Cardiac muscle cell (in vitro differentiated cells and primary cell): ENCODE measurements at regions not wholly inside any gene's neighbourhood (a gene's known extent, or its start where the extent isn't known, plus 50 kb on each side); places are given as distances from the start of the nearest gene placed in this dataset.

Source experiments
- DNase-seq, 2 donors: peaks; one replicate each; pipeline versions ENCODE4 v3.0.0 to v3.0.0-alpha.2; 2010 to 2017; ENCODE audit warnings: low read depth in 1 of 2, low spot score in 1 of 2
- H3K27ac ChIP-seq: fragments of 200-600 bp; sonication (generic); 2 replicates; pipeline ENCODE4 v1.5.1; 2016
- H3K27me3 ChIP-seq: fragments of 200-600 bp; sonication (generic); 2 replicates; pipeline ENCODE4 v1.6.0; 2016; ENCODE audit warnings: control low read depth
- H3K36me3 ChIP-seq: fragments of 200-600 bp; sonication (generic); 2 replicates; pipeline ENCODE4 v1.5.1; 2016; ENCODE audit warnings: control low read depth
- H3K4me1 ChIP-seq: fragments of 200-600 bp; sonication (generic); 2 replicates; pipeline ENCODE4 v1.8.1; 2017; ENCODE audit warnings: low read depth, mild to moderate bottlenecking, mixed run types
- H3K4me3 ChIP-seq: fragments of 200-600 bp; sonication (generic); 2 replicates; pipeline ENCODE4 v1.5.1; 2016; ENCODE audit warnings: mild to moderate bottlenecking
- H3K9me3 ChIP-seq: fragments of 200-600 bp; sonication (generic); 2 replicates; pipeline ENCODE4 v1.5.1; 2017; ENCODE audit warnings: low read depth, mild to moderate bottlenecking, control low read depth
- TF ChIP-seq, protein P1 (sequence below): IDR thresholded peaks from 2 replicates; pipeline ENCODE4 v1.5.1; 2012; ENCODE audit warnings: low read depth, mild to moderate bottlenecking, low read length

- H3K9me3 ChIP-seq, result no peaks in the 10 kb centered on the region
- DNase-seq, result no peak
Measured at GRCh38 chr17:77717941-77718668, 240.4 kb upstream of the TNRC6C start.

DNA sequence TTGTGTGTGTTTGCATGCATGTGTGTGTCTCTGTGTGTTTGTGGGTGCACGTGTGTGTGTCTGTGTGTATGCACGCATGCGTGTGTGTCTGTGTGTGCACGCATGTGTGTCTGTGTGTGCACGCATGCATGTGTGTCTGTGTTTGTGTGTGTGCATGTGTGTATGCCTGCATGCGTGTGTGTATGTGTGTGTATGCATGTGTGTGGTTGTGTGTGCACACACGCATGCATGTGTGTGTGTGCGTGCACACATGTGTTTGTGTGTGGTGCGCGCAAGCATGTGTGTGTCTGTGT is 239.9 kb upstream of the TNRC6C start:
- Histone ChIP-seq H3K4me1 (no peaks in the 10 kb centered on the region), H3K27me3 (no peaks in the 10 kb centered on the region), H3K27ac (no peak overlapping the region), H3K9me3 (no peaks in the 10 kb centered on the region), H3K36me3 (no peaks in the 10 kb centered on the region), H3K4me3 (no peak overlapping the region)
- DNase-seq, result no peak
- TF ChIP-seq, protein P1, sequence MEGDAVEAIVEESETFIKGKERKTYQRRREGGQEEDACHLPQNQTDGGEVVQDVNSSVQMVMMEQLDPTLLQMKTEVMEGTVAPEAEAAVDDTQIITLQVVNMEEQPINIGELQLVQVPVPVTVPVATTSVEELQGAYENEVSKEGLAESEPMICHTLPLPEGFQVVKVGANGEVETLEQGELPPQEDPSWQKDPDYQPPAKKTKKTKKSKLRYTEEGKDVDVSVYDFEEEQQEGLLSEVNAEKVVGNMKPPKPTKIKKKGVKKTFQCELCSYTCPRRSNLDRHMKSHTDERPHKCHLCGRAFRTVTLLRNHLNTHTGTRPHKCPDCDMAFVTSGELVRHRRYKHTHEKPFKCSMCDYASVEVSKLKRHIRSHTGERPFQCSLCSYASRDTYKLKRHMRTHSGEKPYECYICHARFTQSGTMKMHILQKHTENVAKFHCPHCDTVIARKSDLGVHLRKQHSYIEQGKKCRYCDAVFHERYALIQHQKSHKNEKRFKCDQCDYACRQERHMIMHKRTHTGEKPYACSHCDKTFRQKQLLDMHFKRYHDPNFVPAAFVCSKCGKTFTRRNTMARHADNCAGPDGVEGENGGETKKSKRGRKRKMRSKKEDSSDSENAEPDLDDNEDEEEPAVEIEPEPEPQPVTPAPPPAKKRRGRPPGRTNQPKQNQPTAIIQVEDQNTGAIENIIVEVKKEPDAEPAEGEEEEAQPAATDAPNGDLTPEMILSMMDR, result no peak

More at GRCh38 chr17:77717941-77718668, 240.4 kb upstream of the TNRC6C start:
- Histone ChIP-seq H3K4me1 (no peaks in the 10 kb centered on the region), H3K4me3 (no peak overlapping the region), H3K27me3 (no peaks in the 10 kb centered on the region), H3K27ac (no peak overlapping the region), H3K36me3 (no peaks in the 10 kb centered on the region)
- TF ChIP-seq, protein P1, result no peak

GRCh38 chr17:77719806-77720205 is 238.7 kb upstream of the TNRC6C start:
- Histone ChIP-seq H3K4me1 (no peaks in the 10 kb centered on the region), H3K36me3 (no peaks in the 10 kb centered on the region), H3K27me3 (no peaks in the 10 kb centered on the region), H3K4me3 (no peak overlapping the region), H3K27ac (no peak overlapping the region), H3K9me3 (no peaks in the 10 kb centered on the region)
- TF ChIP-seq, protein P1, result no peak
- no peak for DNase-seq

DNA sequence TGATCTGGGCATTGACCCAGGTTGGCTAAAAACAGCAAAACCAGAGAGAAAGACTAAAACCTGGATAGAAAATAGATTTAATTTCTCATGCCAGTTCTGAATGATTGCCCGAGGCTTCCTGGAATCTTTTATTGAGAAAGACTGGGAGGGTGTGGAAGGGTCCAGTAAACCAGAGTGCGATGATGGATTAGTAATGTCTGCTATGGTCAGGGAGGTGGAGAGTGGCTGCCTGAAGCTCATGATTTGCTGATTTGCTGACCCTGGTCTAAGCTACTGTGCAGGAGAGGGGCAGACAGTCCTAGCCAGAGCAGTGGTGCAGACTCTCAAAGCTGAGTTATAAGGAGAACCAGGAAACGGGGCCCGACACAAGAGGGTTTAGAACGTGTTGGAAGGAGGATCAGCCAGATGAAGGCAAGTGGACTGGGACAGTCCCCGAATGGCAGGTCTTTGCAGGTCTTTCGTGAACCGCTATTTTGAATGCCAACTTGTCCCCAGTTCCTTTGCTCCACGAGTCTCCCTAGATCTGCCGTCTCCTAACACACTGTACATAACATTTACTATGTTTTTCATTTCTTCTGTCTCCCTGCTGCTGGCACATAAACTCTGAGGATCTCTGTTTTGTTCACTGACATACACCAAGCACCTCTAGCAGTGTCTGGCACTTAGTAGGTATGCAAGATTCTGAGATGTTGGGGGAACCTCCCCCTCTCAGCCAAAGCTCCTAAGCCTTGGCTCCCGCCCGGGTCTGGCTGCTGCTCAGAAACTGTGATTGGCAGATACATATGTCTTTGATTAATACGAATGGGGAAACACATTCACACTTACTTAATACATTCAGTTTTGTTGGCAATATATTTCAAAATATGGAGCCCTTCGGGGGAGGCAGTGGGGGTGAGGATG is 237.3 kb upstream of the TNRC6C start:
- H3K4me1 ChIP-seq, result no peaks in the 10 kb centered on the region
- TF ChIP-seq, protein P1, result no peak
- H3K36me3 ChIP-seq, result no peaks in the 10 kb centered on the region
- H3K27ac ChIP-seq, result no peak overlapping the region
- no peak for DNase-seq
- no peak overlapping the region for H3K4me3 ChIP-seq
- H3K9me3 ChIP-seq, result no peaks in the 10 kb centered on the region
- no peaks in the 10 kb centered on the region for H3K27me3 ChIP-seq

GRCh38 chr17:77721846-77722160 is 236.7 kb upstream of the TNRC6C start:
- Histone ChIP-seq H3K4me3 (no peak overlapping the region), H3K4me1 (no peaks in the 10 kb centered on the region), H3K27ac (no peak overlapping the region), H3K27me3 (no peaks in the 10 kb centered on the region), H3K36me3 (no peaks in the 10 kb centered on the region), H3K9me3 (no peaks in the 10 kb centered on the region)
- TF ChIP-seq, protein P1, result no peak
- DNase-seq, result no peak
